Skeletal muscle satellite cell (primary cell): ENCODE measurements at regions not wholly inside any gene's neighbourhood (a gene's known extent, or its start where the extent isn't known, plus 50 kb on each side); places are given as distances from the start of the nearest gene placed in this dataset.

Experiments used
- H3K27me3 ChIP-seq: 2 replicates; pipeline ENCODE4 v1.7.0; 2013; ENCODE audit warnings: low read length; ENCODE audit not compliant: control insufficient read depth, insufficient read depth
- H3K36me3 ChIP-seq: 2 replicates; pipeline ENCODE4 v1.7.0; 2013; ENCODE audit warnings: mild to moderate bottlenecking, control low read depth, low read length; ENCODE audit not compliant: insufficient read depth
- H3K4me1 ChIP-seq: 2 replicates; pipeline ENCODE4 v1.7.0; 2013; ENCODE audit warnings: low read length; ENCODE audit not compliant: control insufficient read depth, insufficient read depth
- H3K4me2 ChIP-seq: 2 replicates; pipeline ENCODE4 v1.7.0; 2013; ENCODE audit warnings: mild to moderate bottlenecking, low read length
- H3K4me3 ChIP-seq: 2 replicates; pipeline ENCODE4 v1.7.0; 2013; ENCODE audit warnings: low read length
- H3K9ac ChIP-seq: 2 replicates; pipeline ENCODE4 v1.7.0; 2013; ENCODE audit warnings: mild to moderate bottlenecking, low read depth, low read length, moderate library complexity
- H3K9me3 ChIP-seq: replicated peaks from 2 replicates; pipeline ENCODE4 v1.7.0; 2013; ENCODE audit warnings: mild to moderate bottlenecking, control low read depth, low read length

- no peaks in the 10 kb centered on the region for H3K27me3 ChIP-seq
- H3K4me3 ChIP-seq = no peak overlapping the region
- H3K36me3 ChIP-seq = no peaks in the 10 kb centered on the region
- H3K9ac ChIP-seq = no peak overlapping the region
- H3K9me3 ChIP-seq = peaks cover 2% of the 10 kb centered on the region
- H3K4me2 ChIP-seq = no peak overlapping the region
- H3K4me1 ChIP-seq = no peaks in the 10 kb centered on the region
Measured at GRCh38 chr16:86212706-86213436, 297.5 kb upstream of the FOXF1 start.

GRCh38 chr16:86213437-86214205 lies 296.7 kb upstream of the FOXF1 start:
- H3K9ac ChIP-seq = no peak overlapping the region
- H3K36me3 ChIP-seq = no peaks in the 10 kb centered on the region
- no peak overlapping the region for H3K4me3 ChIP-seq
- H3K9me3 ChIP-seq = peaks cover 2% of the 10 kb centered on the region
- H3K27me3 ChIP-seq = no peaks in the 10 kb centered on the region
- no peaks in the 10 kb centered on the region for H3K4me1 ChIP-seq
- H3K4me2 ChIP-seq = no peak overlapping the region

- Histone ChIP-seq H3K4me3 (no peak overlapping the region), H3K9me3 (peaks cover 2% of the 10 kb centered on the region), H3K27me3 (no peaks in the 10 kb centered on the region), H3K9ac (no peak overlapping the region), H3K36me3 (no peaks in the 10 kb centered on the region), H3K4me1 (no peaks in the 10 kb centered on the region), H3K4me2 (no peak overlapping the region)
Measured at GRCh38 chr16:86214326-86215232, 295.7 kb upstream of the FOXF1 start.

GRCh38 chr16:86215233-86215978 lies 294.9 kb upstream of the FOXF1 start:
- no peak overlapping the region for H3K4me2 ChIP-seq
- peaks cover 2% of the 10 kb centered on the region for H3K9me3 ChIP-seq
- H3K27me3 ChIP-seq = no peaks in the 10 kb centered on the region
- no peaks in the 10 kb centered on the region for H3K4me1 ChIP-seq
- H3K4me3 ChIP-seq = no peak overlapping the region
- H3K9ac ChIP-seq = no peak overlapping the region
- H3K36me3 ChIP-seq = no peaks in the 10 kb centered on the region

GRCh38 chr16:86215979-86216585 lies 294.2 kb upstream of the FOXF1 start:
- Histone ChIP-seq H3K9me3 (peaks cover 2% of the 10 kb centered on the region), H3K4me2 (no peak overlapping the region), H3K4me3 (no peak overlapping the region), H3K27me3 (no peaks in the 10 kb centered on the region), H3K36me3 (no peaks in the 10 kb centered on the region), H3K9ac (no peak overlapping the region), H3K4me1 (no peaks in the 10 kb centered on the region)

GRCh38 chr16:86216591-86216990 lies 293.7 kb upstream of the FOXF1 start:
- Histone ChIP-seq H3K36me3 (no peaks in the 10 kb centered on the region), H3K4me2 (no peak overlapping the region), H3K27me3 (no peaks in the 10 kb centered on the region), H3K9me3 (peaks cover 2% of the 10 kb centered on the region), H3K4me3 (no peak overlapping the region), H3K9ac (no peak overlapping the region), H3K4me1 (no peaks in the 10 kb centered on the region)

GRCh38 chr16:86217001-86217890 lies 293.1 kb upstream of the FOXF1 start:
- no peaks in the 10 kb centered on the region for H3K4me1 ChIP-seq
- H3K9ac ChIP-seq = no peak overlapping the region
- no peaks in the 10 kb centered on the region for H3K36me3 ChIP-seq
- peaks cover 2% of the 10 kb centered on the region for H3K9me3 ChIP-seq
- H3K4me3 ChIP-seq = no peak overlapping the region
- no peaks in the 10 kb centered on the region for H3K27me3 ChIP-seq
- H3K4me2 ChIP-seq = no peak overlapping the region

- Histone ChIP-seq H3K9ac (no peak overlapping the region), H3K36me3 (no peaks in the 10 kb centered on the region), H3K27me3 (no peaks in the 10 kb centered on the region), H3K9me3 (peaks cover 2% of the 10 kb centered on the region), H3K4me1 (no peaks in the 10 kb centered on the region), H3K4me2 (no peak overlapping the region), H3K4me3 (no peak overlapping the region)
Measured at GRCh38 chr16:86217891-86218270, 292.4 kb upstream of the FOXF1 start.

- H3K27me3 ChIP-seq = no peaks in the 10 kb centered on the region
- H3K9me3 ChIP-seq = peaks cover 2% of the 10 kb centered on the region
- no peak overlapping the region for H3K9ac ChIP-seq
- no peak overlapping the region for H3K4me3 ChIP-seq
- no peaks in the 10 kb centered on the region for H3K4me1 ChIP-seq
- no peak overlapping the region for H3K4me2 ChIP-seq
- no peaks in the 10 kb centered on the region for H3K36me3 ChIP-seq
Measured at GRCh38 chr16:86218479-86219170, 291.7 kb upstream of the FOXF1 start.
